Endothelial cell of umbilical vein (primary cell): ENCODE measurements at regions not wholly inside any gene's neighbourhood (a gene's known extent, or its start where the extent isn't known, plus 50 kb on each side); places are given as distances from the start of the nearest gene placed in this dataset.

Source experiments
- EZH2 ChIP-seq: IDR thresholded peaks from 2 replicates; pipeline ENCODE4 v1.6.1; 2012; ENCODE audit warnings: borderline replicate concordance, low read depth, mild to moderate bottlenecking, moderate library complexity, low read length, inconsistent platforms; ENCODE audit not compliant: severe bottlenecking
- FOS ChIP-seq: IDR thresholded peaks from 2 replicates; pipeline ENCODE4 v1.6.1; 2011; ENCODE audit warnings: mild to moderate bottlenecking, low read length, moderate library complexity, borderline replicate concordance; ENCODE audit not compliant: insufficient read depth
- GATA2 ChIP-seq: IDR thresholded peaks from 2 replicates; pipeline ENCODE4 v1.7.0; 2011; ENCODE audit warnings: low read depth, mild to moderate bottlenecking, moderate library complexity, mixed read lengths, low read length; ENCODE audit not compliant: insufficient read length, insufficient read depth
- JUN ChIP-seq: IDR thresholded peaks from 2 replicates; pipeline ENCODE4 v1.6.1; 2011; ENCODE audit warnings: borderline replicate concordance, low read depth; ENCODE audit not compliant: insufficient read length, insufficient read depth
- MAX ChIP-seq: IDR thresholded peaks from 2 replicates; pipeline ENCODE4 v1.6.1; 2011; ENCODE audit not compliant: insufficient read depth, insufficient read length
- MYC ChIP-seq: IDR thresholded peaks from one replicate; pipeline ENCODE4 v1.6.1; 2011; ENCODE audit warnings: mild to moderate bottlenecking, low read depth, low read length
- POLR2A ChIP-seq: IDR thresholded peaks from 2 replicates; pipeline ENCODE4 v1.6.1; 2012; ENCODE audit warnings: low read depth, mild to moderate bottlenecking, control low read depth, low read length
- POLR2AphosphoS5 ChIP-seq: IDR thresholded peaks from 2 replicates; pipeline ENCODE4 v1.6.1; 2012; ENCODE audit warnings: low read depth, mild to moderate bottlenecking, control low read depth, low read length, moderate library complexity; ENCODE audit not compliant: insufficient read depth
- TF ChIP-seq, protein P1 (sequence below), 2 donors: IDR thresholded peaks; 1 replicate in 1 of 2; 2 replicates in 1 of 2; pipeline ENCODE4 v1.5.1; 2011; ENCODE audit warnings: low read length in 2 of 2, mild to moderate bottlenecking in 2 of 2, moderate library complexity in 2 of 2, control low read depth in 1 of 2, inconsistent platforms in 1 of 2, low read depth in 1 of 2; ENCODE audit not compliant: insufficient read depth in 1 of 2; ENCODE audit errors: extremely low read depth in 1 of 2

- no peak for TF ChIP-seq POLR2A
- no peak for TF ChIP-seq EZH2
- TF ChIP-seq, protein P1, sequence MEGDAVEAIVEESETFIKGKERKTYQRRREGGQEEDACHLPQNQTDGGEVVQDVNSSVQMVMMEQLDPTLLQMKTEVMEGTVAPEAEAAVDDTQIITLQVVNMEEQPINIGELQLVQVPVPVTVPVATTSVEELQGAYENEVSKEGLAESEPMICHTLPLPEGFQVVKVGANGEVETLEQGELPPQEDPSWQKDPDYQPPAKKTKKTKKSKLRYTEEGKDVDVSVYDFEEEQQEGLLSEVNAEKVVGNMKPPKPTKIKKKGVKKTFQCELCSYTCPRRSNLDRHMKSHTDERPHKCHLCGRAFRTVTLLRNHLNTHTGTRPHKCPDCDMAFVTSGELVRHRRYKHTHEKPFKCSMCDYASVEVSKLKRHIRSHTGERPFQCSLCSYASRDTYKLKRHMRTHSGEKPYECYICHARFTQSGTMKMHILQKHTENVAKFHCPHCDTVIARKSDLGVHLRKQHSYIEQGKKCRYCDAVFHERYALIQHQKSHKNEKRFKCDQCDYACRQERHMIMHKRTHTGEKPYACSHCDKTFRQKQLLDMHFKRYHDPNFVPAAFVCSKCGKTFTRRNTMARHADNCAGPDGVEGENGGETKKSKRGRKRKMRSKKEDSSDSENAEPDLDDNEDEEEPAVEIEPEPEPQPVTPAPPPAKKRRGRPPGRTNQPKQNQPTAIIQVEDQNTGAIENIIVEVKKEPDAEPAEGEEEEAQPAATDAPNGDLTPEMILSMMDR (IDR thresholded peaks at IDR 0.05; ENCODE audit: extremely low read depth in 1 of 2, insufficient read depth in 1 of 2, low read depth in 1 of 2, low read length in 2 of 2): no peak
- TF ChIP-seq JUN: no peak
- TF ChIP-seq MYC: no peak
- TF ChIP-seq POLR2AphosphoS5: no peak
- no peak for TF ChIP-seq FOS
- no peak for TF ChIP-seq MAX
- TF ChIP-seq GATA2: no peak
Observed at GRCh38 chr5:58116346-58116745, 343.5 kb downstream of the PLK2 start.
